Hepatocyte (in vitro differentiated cells): ENCODE measurements at regions not wholly inside any gene's neighbourhood (a gene's known extent, or its start where the extent isn't known, plus 50 kb on each side); places are given as distances from the start of the nearest gene placed in this dataset.

Experiments
- CTCF ChIP-seq: fragments of 200-600 bp; sonication (generic); IDR thresholded peaks from 2 replicates; pipeline ENCODE4 v1.5.1; 2016; ENCODE audit warnings: antibody characterized with exemption, mild to moderate bottlenecking; ENCODE audit not compliant: poor library complexity
- EZH2phosphoT487 ChIP-seq: fragments of 200-600 bp; sonication (generic); IDR thresholded peaks from one replicate; pipeline ENCODE4 v1.6.1; 2018; ENCODE audit warnings: antibody characterized with exemption, mild to moderate bottlenecking, low read depth, moderate library complexity; ENCODE audit not compliant: unreplicated experiment, severe bottlenecking

- no peak for TF ChIP-seq CTCF
- no peak for TF ChIP-seq EZH2phosphoT487
These were observed 214.2 kb downstream of the CALCRL start for GRCh38 chr2:187233811-187234210.
